ENCODE measurements at regions not wholly inside any gene's neighbourhood (a gene's known extent, or its start where the extent isn't known, plus 50 kb on each side); places are given as distances from the start of the nearest gene placed in this dataset.

DNA sequence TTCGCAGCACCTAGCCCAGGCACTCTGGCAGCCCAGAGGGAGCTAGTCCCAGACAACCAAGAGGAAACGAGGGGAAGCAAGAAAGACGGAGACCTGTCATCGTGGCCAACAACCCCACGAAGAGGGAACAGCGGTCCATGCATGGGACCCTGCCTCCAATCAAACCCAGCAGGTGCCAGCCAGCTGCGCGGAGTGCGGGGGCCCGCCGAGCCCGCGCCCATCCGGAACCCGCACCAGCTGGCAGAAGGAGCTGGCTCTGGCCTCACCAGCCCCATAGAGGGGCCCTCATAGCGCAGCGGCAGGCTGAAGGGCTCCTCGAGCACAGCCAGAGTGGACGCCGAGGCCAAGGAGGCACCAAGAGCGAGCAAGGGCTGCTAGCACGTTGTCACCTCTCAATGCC, 332.4 kb upstream of the MAGEB18 start:
- TF ChIP-seq, protein P1, sequence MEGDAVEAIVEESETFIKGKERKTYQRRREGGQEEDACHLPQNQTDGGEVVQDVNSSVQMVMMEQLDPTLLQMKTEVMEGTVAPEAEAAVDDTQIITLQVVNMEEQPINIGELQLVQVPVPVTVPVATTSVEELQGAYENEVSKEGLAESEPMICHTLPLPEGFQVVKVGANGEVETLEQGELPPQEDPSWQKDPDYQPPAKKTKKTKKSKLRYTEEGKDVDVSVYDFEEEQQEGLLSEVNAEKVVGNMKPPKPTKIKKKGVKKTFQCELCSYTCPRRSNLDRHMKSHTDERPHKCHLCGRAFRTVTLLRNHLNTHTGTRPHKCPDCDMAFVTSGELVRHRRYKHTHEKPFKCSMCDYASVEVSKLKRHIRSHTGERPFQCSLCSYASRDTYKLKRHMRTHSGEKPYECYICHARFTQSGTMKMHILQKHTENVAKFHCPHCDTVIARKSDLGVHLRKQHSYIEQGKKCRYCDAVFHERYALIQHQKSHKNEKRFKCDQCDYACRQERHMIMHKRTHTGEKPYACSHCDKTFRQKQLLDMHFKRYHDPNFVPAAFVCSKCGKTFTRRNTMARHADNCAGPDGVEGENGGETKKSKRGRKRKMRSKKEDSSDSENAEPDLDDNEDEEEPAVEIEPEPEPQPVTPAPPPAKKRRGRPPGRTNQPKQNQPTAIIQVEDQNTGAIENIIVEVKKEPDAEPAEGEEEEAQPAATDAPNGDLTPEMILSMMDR (IDR thresholded peaks at IDR 0.05; ENCODE audit: low read length) = no peak
- TF ChIP-seq EZH2 (IDR thresholded peaks at IDR 0.05; ENCODE audit: borderline replicate concordance, low read length) = no peak
